Skeletal muscle tissue (tissue), 3 donors: ENCODE measurements at regions not wholly inside any gene's neighbourhood (a gene's known extent, or its start where the extent isn't known, plus 50 kb on each side); places are given as distances from the start of the nearest gene placed in this dataset.

Experiments
- H3K27ac ChIP-seq: one replicate; pipeline ENCODE4 v1.7.0; 2013; ENCODE audit warnings: mild to moderate bottlenecking, low read depth, low read length, inconsistent platforms
- H3K27me3 ChIP-seq, 3 donors: one replicate each; pipeline ENCODE4 v1.7.0; 2013; ENCODE audit warnings: low read length in 3 of 3; ENCODE audit not compliant: control insufficient read depth in 3 of 3, insufficient read depth in 3 of 3
- H3K36me3 ChIP-seq, 3 donors: one replicate each; pipeline ENCODE4 v1.7.0; 2013; ENCODE audit warnings: low read length in 3 of 3; ENCODE audit not compliant: control insufficient read depth in 3 of 3, insufficient read depth in 3 of 3
- H3K4me1 ChIP-seq, 3 donors: one replicate each; pipeline ENCODE4 v1.7.0; 2013; ENCODE audit warnings: low read length in 3 of 3, mild to moderate bottlenecking in 3 of 3; ENCODE audit not compliant: control insufficient read depth in 3 of 3, insufficient read depth in 3 of 3
- H3K4me3 ChIP-seq, 3 donors: one replicate each; pipeline ENCODE4 v1.7.0; 2013; ENCODE audit warnings: low read length in 3 of 3
- H3K9ac ChIP-seq, 3 donors: one replicate each; pipeline ENCODE4 v1.7.0; 2013; ENCODE audit warnings: low read length in 3 of 3, mild to moderate bottlenecking in 3 of 3, moderate library complexity in 2 of 3, low read depth in 1 of 3
- H3K9me3 ChIP-seq, 3 donors: one replicate each; pipeline ENCODE4 v1.7.0; 2013; ENCODE audit warnings: low read length in 3 of 3; ENCODE audit not compliant: control insufficient read depth in 3 of 3
- donor health status: Osteomylitis.

- H3K36me3 ChIP-seq, result no peaks in the 10 kb centered on the region
- no peaks in the 10 kb centered on the region for H3K9me3 ChIP-seq
- H3K27me3 ChIP-seq, result peaks cover 0 to 11% (median 5%) of the 10 kb centered on the region in 3 donors
- H3K27ac ChIP-seq, result no peak overlapping the region
- H3K4me3 ChIP-seq, result no peak overlapping the region
- peaks cover 0 to 4% (median 0%) of the 10 kb centered on the region in 3 donors for H3K4me1 ChIP-seq
- H3K9ac ChIP-seq, result no peak overlapping the region
These were observed 300.1 kb downstream of the CDH26 start for GRCh38 chr20:60258255-60258863.

DNA sequence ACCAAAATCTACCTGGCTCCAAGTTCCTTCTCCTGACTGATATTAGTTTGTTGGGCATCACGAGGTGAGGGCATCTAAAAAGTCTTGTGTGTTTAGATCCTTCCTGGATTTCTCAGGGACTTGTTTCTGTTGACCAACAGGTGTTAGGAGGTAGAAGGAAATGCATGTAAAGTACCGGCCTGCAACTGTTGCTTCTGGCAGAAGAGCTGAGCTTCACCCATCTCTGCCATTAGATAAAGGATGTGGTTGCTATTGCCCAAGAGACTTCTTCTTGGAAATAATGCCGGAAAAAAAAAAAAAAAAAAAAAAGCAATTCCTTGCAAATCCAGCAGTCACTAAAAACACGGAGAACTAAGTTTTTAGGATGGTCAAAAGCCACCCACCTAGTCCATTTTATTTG is 303.1 kb downstream of the CDH26 start:
- Histone ChIP-seq H3K4me3 (no peak overlapping the region), H3K27ac (no peak overlapping the region), H3K36me3 (no peaks in the 10 kb centered on the region), H3K9me3 (no peaks in the 10 kb centered on the region), H3K4me1 (no peaks in the 10 kb centered on the region), H3K9ac (no peak overlapping the region), H3K27me3 (peaks cover 0 to 17% (median 2%) of the 10 kb centered on the region in 3 donors)

DNA sequence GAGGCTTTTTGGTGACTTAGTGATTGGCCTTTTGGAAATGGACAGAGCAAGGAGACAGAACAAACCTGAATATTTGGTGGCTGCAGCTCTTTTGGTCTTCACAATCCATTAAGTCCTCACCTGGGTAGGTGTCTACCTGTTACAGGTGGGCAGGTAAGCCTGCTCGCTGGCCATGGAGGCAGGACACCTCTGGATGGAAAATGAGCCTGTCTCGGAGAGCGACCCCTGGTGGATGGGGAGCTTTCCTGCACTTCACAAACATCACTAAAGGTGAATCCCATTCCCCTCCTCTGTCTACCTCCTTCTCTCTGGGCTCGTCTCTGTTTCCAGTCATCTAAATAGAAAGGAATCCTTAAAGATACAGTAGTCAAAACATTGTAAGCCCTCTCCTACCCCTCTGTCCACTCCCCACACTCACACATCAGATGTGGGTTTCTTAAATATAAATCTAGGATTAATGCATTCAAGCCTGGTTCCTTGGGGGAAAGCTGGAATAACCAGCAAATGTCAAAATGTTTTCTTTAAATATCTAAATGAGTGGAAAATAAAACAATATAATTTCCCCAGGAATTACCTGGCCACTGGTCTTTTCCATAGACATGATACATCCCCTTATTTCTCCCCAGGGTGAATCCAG is 304.9 kb downstream of the CDH26 start:
- Histone ChIP-seq H3K9ac (no peak overlapping the region), H3K36me3 (no peaks in the 10 kb centered on the region), H3K4me1 (no peaks in the 10 kb centered on the region), H3K9me3 (no peaks in the 10 kb centered on the region), H3K4me3 (no peak overlapping the region), H3K27ac (no peak overlapping the region), H3K27me3 (peaks cover 0 to 18% (median 0%) of the 10 kb centered on the region in 3 donors)

DNA sequence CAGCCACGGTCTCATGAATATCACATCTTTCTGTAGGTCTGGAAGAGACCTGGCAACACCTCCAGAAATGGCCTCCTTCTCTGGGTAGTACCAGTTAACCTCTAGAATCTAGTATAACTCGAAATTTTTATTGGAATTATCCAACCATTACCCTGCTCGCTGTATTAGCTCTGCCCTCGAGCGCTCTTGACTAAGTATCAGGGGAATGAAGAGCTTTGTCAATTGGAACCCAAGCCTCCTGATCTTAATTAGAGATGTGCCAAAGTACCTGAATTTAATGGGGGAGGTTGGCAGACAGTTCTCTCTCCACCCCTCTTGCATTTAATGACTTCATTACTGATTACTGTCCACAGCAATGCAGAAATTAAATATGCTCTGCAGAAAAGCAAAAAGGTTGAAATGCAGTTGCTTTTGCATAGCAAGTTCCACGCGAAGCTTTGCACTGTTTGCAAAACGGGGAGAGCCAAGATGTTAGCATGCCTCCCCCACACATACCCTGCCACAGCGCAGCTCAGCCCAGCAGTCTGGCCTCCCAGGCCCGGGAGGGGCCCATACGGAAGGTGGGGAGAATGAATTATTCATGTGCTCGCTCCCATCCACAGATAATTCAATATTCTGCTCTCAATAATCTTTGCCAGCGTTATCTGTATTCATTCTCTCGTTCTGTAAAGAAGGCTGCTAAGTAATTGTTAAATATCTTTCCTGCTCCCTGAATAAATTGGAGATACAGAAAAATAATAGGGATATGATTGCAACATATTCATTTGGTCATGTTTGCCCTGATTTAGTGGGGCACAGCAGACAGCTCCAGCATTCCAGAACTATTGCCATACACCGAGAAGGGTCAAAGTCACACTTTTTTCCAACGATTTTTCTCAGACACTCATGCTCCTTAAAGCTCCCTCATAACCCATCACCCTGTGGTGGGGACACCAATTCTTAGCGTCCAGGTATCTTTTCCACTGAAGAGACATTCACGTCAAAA is 305.8 kb downstream of the CDH26 start:
- no peaks in the 10 kb centered on the region for H3K36me3 ChIP-seq
- peaks cover 0 to 18% (median 0%) of the 10 kb centered on the region in 3 donors for H3K27me3 ChIP-seq
- H3K4me3 ChIP-seq, result no peak overlapping the region
- no peaks in the 10 kb centered on the region for H3K4me1 ChIP-seq
- H3K9me3 ChIP-seq, result no peaks in the 10 kb centered on the region
- H3K27ac ChIP-seq, result no peak overlapping the region
- no peak overlapping the region for H3K9ac ChIP-seq

GRCh38 chr20:60266177-60266823 is 308.1 kb downstream of the CDH26 start:
- H3K9ac ChIP-seq, result no peak overlapping the region
- H3K4me1 ChIP-seq, result no peaks in the 10 kb centered on the region
- no peaks in the 10 kb centered on the region for H3K9me3 ChIP-seq
- no peak overlapping the region for H3K4me3 ChIP-seq
- no peak overlapping the region for H3K27ac ChIP-seq
- H3K36me3 ChIP-seq, result no peaks in the 10 kb centered on the region
- H3K27me3 ChIP-seq, result peaks cover 0 to 21% (median 3%) of the 10 kb centered on the region in 3 donors

DNA sequence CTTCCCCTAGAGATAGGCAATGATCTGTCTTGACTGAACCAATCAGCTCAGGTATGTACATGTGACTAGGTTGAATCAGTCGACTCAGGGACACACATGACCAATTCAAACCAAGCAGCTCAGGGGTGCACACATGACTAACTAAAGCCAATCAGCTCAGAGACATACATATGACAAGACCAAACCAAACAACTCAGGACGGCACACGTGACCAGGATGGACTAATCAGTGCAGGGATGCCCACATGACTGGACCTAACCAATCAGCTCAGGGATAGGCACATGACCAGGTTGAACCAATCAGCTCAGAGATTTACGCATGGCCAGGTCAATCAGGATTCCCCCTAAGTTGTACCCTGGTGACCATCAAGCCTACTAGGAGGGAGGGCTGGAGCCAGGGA is 310.3 kb downstream of the CDH26 start:
- no peak overlapping the region for H3K4me3 ChIP-seq
- peaks cover 0 to 20% (median 3%) of the 10 kb centered on the region in 3 donors for H3K27me3 ChIP-seq
- no peaks in the 10 kb centered on the region for H3K4me1 ChIP-seq
- H3K9me3 ChIP-seq, result no peaks in the 10 kb centered on the region
- no peak overlapping the region for H3K9ac ChIP-seq
- H3K36me3 ChIP-seq, result no peaks in the 10 kb centered on the region
- H3K27ac ChIP-seq, result no peak overlapping the region

DNA sequence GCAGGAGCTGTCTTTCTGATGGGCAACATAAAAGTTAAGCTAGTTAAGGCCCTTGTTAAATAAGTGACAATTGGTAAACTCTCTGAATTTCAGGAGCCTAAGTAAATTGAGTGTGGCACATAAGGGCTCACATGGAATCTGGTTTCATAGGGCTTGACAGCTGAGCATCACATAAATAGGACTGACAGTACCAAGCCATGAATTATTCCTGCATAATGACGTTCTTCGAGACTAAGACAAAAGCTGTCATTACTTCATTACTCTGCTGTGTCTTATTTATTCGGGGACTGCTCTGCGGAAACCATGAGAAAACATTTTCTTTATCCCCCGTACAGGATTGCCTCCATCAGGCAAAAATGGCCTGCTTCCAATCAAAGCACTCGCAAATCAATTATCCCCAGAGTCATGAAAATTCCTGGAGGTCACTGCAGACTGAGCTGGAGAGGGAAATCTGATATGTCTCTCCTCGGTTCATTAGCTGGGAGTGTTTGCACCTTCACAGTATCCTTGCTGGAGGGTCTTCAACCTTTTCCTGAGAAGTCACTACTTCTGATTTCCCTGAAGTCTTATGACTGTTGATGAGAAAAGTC is 311.4 kb downstream of the CDH26 start:
- Histone ChIP-seq H3K9ac (no peak overlapping the region), H3K27ac (no peak overlapping the region), H3K36me3 (no peaks in the 10 kb centered on the region), H3K4me3 (no peak overlapping the region), H3K27me3 (peaks cover 0 to 20% (median 6%) of the 10 kb centered on the region in 3 donors), H3K4me1 (no peaks in the 10 kb centered on the region), H3K9me3 (no peaks in the 10 kb centered on the region)

DNA sequence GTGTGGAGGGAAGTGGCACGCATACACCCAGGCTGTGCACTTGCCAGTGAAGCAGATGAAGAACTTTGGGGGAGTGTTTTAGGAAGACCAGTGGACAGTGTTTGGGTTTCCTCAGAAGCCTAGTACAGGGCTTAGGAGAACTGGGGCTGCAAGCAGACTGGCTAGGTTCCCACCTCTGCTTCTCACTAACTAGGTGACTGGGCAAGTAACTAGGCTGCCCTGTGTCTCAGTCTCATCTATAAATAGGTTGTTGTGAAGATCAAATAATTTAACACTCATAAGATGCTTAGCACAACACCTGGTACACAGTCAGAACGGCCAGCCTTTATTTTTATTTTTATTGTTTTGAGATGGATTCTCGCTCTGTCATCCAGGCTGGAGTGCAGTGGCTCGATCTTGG is 312.1 kb downstream of the CDH26 start:
- H3K36me3 ChIP-seq, result no peaks in the 10 kb centered on the region
- peaks cover 0 to 20% (median 6%) of the 10 kb centered on the region in 3 donors for H3K27me3 ChIP-seq
- no peaks in the 10 kb centered on the region for H3K4me1 ChIP-seq
- no peaks in the 10 kb centered on the region for H3K9me3 ChIP-seq
- no peak overlapping the region for H3K4me3 ChIP-seq
- H3K9ac ChIP-seq, result no peak overlapping the region
- H3K27ac ChIP-seq, result no peak overlapping the region

GRCh38 chr20:60271597-60271996 is 313.4 kb downstream of the CDH26 start:
- Histone ChIP-seq H3K27me3 (peaks cover 0 to 7% (median 6%) of the 10 kb centered on the region in 3 donors), H3K9me3 (no peaks in the 10 kb centered on the region), H3K4me1 (no peaks in the 10 kb centered on the region), H3K27ac (no peak overlapping the region), H3K4me3 (no peak overlapping the region), H3K9ac (no peak overlapping the region), H3K36me3 (no peaks in the 10 kb centered on the region)
